Lower lobe of right lung (tissue), 2 donors: ENCODE measurements at regions not wholly inside any gene's neighbourhood (a gene's known extent, or its start where the extent isn't known, plus 50 kb on each side); places are given as distances from the start of the nearest gene placed in this dataset.
A peak's percentile ranks its signal among the peaks of the same experiment; 100 is the strongest.
"Not testable (repeated sequence)": the region's sequence is repeated elsewhere in the genome, so short reads cannot be mapped to it uniquely, and the experiment has no call there.

Experiments
- ATAC-seq, 2 donors: fragments of 200-7000 bp; cut with Tn5 transposase; one replicate each; pipeline ENCODE4 v1.9.1; 2020 to 2022; ENCODE audit warnings: mild to moderate bottlenecking in 2 of 2, moderate library complexity in 2 of 2
- DNase-seq: peaks from one replicate; pipeline ENCODE4 v3.0.0-alpha.2; 2020
- H3K27ac ChIP-seq: fragments of 200-600 bp; one replicate; pipeline ENCODE4 v1.8.0; 2022
- H3K27me3 ChIP-seq: fragments of 200-600 bp; one replicate; pipeline ENCODE4 v1.8.0; 2022; ENCODE audit warnings: low read depth
- H3K36me3 ChIP-seq: fragments of 200-600 bp; one replicate; pipeline ENCODE4 v1.8.0; 2022; ENCODE audit warnings: mild to moderate bottlenecking
- H3K4me1 ChIP-seq: fragments of 200-600 bp; one replicate; pipeline ENCODE4 v1.8.0; 2022
- H3K4me3 ChIP-seq: fragments of 200-600 bp; one replicate; pipeline ENCODE4 v1.8.0; 2022; ENCODE audit warnings: mild to moderate bottlenecking
- H3K9me3 ChIP-seq: fragments of 200-600 bp; one replicate; pipeline ENCODE4 v1.8.0; 2022
- CTCF ChIP-seq: fragments of 200-600 bp; IDR thresholded peaks from one replicate; pipeline ENCODE4 v1.8.0; 2022; ENCODE audit warnings: antibody characterized with exemption, mild to moderate bottlenecking
- intact Hi-C: fragments of 100-400 bp; cut with DNase I; formaldehyde crosslinking; loops from one replicate; pipeline ENCODE4 v1.11.0; 2022
- donor health status: DM: no; HTN: yes; CAD: no; lungs with severe emphysema.

- H3K27ac ChIP-seq: no peak overlapping the region
- H3K4me1 ChIP-seq: no peaks in the 10 kb centered on the region
- no peak overlapping the region for H3K4me3 ChIP-seq
- no peak for ATAC-seq
- peak; percentile 10 for TF ChIP-seq CTCF
- H3K27me3 ChIP-seq: no peaks in the 10 kb centered on the region
- intact Hi-C loops: no loop called here
- no peak for DNase-seq
- no peaks in the 10 kb centered on the region for H3K9me3 ChIP-seq
- no peaks in the 10 kb centered on the region for H3K36me3 ChIP-seq
These were observed 169.5 kb upstream of the DAAM1 start for GRCh38 chr14:59018978-59019377.

GRCh38 chr14:59020382-59020781 is 168.1 kb upstream of the DAAM1 start:
- ATAC-seq (peak in 1 of 2 donors; percentile 37), DNase-seq (no peak)
- intact Hi-C loops: no loop called here
- no peaks in the 10 kb centered on the region for H3K4me1 ChIP-seq
- no peaks in the 10 kb centered on the region for H3K27me3 ChIP-seq
- H3K9me3 ChIP-seq: no peaks in the 10 kb centered on the region
- H3K27ac ChIP-seq: no peak overlapping the region
- TF ChIP-seq CTCF: peak; percentile 27
- no peak overlapping the region for H3K4me3 ChIP-seq
- no peaks in the 10 kb centered on the region for H3K36me3 ChIP-seq

- no peaks in the 10 kb centered on the region for H3K27me3 ChIP-seq
- intact Hi-C loops: no loop called here
- no peak for DNase-seq
- no peak overlapping the region for H3K4me3 ChIP-seq
- ATAC-seq: no peak
- no peak for TF ChIP-seq CTCF
- H3K27ac ChIP-seq: no peak overlapping the region
- no peaks in the 10 kb centered on the region for H3K4me1 ChIP-seq
- H3K36me3 ChIP-seq: no peaks in the 10 kb centered on the region
- H3K9me3 ChIP-seq: no peaks in the 10 kb centered on the region
These were observed 166.3 kb upstream of the DAAM1 start for GRCh38 chr14:59022144-59022543.

GRCh38 chr14:59026081-59026480 is 162.4 kb upstream of the DAAM1 start:
- Histone ChIP-seq H3K9me3 (no peaks in the 10 kb centered on the region), H3K27ac (no peak overlapping the region), H3K27me3 (no peaks in the 10 kb centered on the region), H3K4me1 (no peaks in the 10 kb centered on the region), H3K4me3 (no peak overlapping the region), H3K36me3 (no peaks in the 10 kb centered on the region)
- no peak for TF ChIP-seq CTCF
- DNase-seq (no peak), ATAC-seq (no peak)
- intact Hi-C loops: no loop called here

GRCh38 chr14:59026640-59027039 is 161.8 kb upstream of the DAAM1 start:
- H3K4me3 ChIP-seq, DNase-seq, H3K27me3 ChIP-seq, H3K9me3 ChIP-seq, intact Hi-C loops, H3K36me3 ChIP-seq, ATAC-seq, H3K27ac ChIP-seq, H3K4me1 ChIP-seq: not testable (repeated sequence)

- TF ChIP-seq CTCF: peak; percentile 72
- DNase-seq: peak; percentile 54
- intact Hi-C loops: no loop called here
These were observed 159.8 kb upstream of the DAAM1 start for GRCh38 chr14:59028476-59029202.

More at GRCh38 chr14:59028476-59029202, 159.8 kb upstream of the DAAM1 start:
- ATAC-seq: peak; percentile 80 to 84
- Histone ChIP-seq H3K4me1 (no peaks in the 10 kb centered on the region), H3K9me3 (no peaks in the 10 kb centered on the region), H3K36me3 (no peaks in the 10 kb centered on the region), H3K4me3 (no peak overlapping the region), H3K27ac (no peak overlapping the region), H3K27me3 (no peaks in the 10 kb centered on the region)
